HEK293T (cell line): ENCODE measurements at regions not wholly inside any gene's neighbourhood (a gene's known extent, or its start where the extent isn't known, plus 50 kb on each side); places are given as distances from the start of the nearest gene placed in this dataset.

Source experiments
- ARNT ChIP-seq: fragments of 450-650 bp; IDR thresholded peaks from 2 replicates; pipeline ENCODE4 v1.6.1; 2017; ENCODE audit warnings: mild to moderate bottlenecking
- FOXM1 ChIP-seq: fragments of 450-650 bp; IDR thresholded peaks from 2 replicates; pipeline ENCODE4 v1.6.1; 2017; ENCODE audit warnings: mild to moderate bottlenecking, borderline replicate concordance
- TF ChIP-seq, protein P1 (sequence below): fragments of 450-650 bp; IDR thresholded peaks from 2 replicates; pipeline ENCODE4 v1.6.1; 2016

DNA sequence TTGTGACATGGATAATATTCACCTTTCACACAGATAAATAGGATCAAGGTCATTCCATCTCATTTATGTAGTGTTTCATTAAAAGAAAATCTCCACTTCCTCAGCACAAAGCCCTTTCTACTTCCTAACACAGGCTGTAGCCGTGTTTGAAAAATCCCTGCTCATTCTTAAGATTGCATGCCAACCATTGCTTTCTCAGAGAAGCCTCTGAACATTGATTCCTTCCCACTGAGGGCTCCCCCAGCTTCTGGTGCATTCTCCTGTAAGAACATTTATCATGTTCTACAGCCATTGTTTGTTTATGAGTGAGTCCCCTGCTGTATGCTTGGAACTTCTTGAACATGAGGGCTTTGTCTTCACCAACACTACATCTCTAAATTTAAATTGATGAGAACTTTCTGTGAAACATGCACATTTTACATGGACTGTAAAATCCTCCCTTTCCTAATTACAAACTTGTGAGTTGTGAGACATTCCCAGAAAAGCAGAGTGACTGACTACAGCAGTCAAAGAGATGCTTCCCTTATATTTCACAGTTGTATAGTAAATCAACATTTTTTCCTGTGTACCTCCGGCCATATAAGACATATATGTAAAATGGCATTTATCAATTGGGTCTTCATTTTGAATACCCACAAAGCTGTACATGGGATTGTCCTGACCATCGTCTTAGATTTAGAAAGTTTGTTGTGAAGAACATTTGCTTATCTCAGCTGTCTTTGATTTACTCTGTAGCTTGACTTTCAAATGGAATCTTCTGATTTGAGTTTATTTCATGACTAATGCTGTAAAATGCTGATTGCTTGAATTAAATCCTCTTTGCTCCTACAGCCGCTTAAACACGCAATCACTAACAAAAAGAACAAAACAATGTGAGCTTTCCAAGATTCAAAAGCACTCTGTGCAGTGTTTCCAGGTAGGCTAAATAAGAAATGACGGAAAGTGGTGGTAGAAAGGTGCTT is 600.5 kb upstream of the SLIT2 start:
- TF ChIP-seq, protein P1, sequence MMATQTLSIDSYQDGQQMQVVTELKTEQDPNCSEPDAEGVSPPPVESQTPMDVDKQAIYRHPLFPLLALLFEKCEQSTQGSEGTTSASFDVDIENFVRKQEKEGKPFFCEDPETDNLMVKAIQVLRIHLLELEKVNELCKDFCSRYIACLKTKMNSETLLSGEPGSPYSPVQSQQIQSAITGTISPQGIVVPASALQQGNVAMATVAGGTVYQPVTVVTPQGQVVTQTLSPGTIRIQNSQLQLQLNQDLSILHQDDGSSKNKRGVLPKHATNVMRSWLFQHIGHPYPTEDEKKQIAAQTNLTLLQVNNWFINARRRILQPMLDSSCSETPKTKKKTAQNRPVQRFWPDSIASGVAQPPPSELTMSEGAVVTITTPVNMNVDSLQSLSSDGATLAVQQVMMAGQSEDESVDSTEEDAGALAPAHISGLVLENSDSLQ: no peak
- TF ChIP-seq ARNT: no peak
- TF ChIP-seq FOXM1: no peak
